Gastrocnemius medialis (tissue), 4 donors: ENCODE measurements at regions not wholly inside any gene's neighbourhood (a gene's known extent, or its start where the extent isn't known, plus 50 kb on each side); places are given as distances from the start of the nearest gene placed in this dataset.

Experiments
- POLR2A ChIP-seq, 2 donors: fragments of 450-650 bp; IDR thresholded peaks; one replicate each; pipeline ENCODE4 v1.6.1; 2017; ENCODE audit warnings: antibody characterized with exemption in 2 of 2, mild to moderate bottlenecking in 2 of 2, moderate library complexity in 2 of 2
- TF ChIP-seq, protein P1 (sequence below), 5 experiments: fragments of 450-650 bp in 3 of 5; fragments of 200-600 bp in 2 of 5; sonication (generic) in 2 of 5; IDR thresholded peaks in 4 of 5; conservative IDR thresholded peaks in 1 of 5; 1 replicate in 4 of 5; 2 replicates in 1 of 5; pipeline ENCODE4 v1.5.1; 2016 to 2019; ENCODE audit warnings: antibody characterized with exemption in 5 of 5, mild to moderate bottlenecking in 3 of 5, moderate library complexity in 3 of 5

DNA sequence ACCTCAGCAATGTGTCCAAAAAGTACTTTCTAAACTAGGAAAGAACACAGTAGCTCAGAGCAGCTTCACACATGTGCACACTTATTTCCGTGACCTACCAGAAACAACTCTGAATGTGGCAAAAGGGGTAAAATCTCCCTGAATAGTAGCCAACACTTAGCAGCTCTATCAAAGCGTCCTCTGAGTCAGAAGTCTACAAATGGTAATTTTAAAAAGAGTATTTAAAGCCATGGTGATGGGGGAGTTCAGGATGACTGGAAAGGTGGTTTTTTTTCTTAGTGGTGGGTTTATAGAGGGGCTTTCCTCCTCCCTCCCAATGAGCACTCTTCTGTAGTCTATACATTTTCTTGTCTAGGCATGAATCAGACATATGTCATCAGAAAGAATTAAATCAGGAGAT, 223.8 kb upstream of the PRICKLE2 start:
- no peak for TF ChIP-seq POLR2A (IDR thresholded peaks at IDR 0.05)
- TF ChIP-seq, protein P1, sequence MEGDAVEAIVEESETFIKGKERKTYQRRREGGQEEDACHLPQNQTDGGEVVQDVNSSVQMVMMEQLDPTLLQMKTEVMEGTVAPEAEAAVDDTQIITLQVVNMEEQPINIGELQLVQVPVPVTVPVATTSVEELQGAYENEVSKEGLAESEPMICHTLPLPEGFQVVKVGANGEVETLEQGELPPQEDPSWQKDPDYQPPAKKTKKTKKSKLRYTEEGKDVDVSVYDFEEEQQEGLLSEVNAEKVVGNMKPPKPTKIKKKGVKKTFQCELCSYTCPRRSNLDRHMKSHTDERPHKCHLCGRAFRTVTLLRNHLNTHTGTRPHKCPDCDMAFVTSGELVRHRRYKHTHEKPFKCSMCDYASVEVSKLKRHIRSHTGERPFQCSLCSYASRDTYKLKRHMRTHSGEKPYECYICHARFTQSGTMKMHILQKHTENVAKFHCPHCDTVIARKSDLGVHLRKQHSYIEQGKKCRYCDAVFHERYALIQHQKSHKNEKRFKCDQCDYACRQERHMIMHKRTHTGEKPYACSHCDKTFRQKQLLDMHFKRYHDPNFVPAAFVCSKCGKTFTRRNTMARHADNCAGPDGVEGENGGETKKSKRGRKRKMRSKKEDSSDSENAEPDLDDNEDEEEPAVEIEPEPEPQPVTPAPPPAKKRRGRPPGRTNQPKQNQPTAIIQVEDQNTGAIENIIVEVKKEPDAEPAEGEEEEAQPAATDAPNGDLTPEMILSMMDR (IDR thresholded peaks at IDR 0.05 in 4 of 5, conservative IDR thresholded peaks at IDR 0.05 in 1 of 5), result no peak
